ENCODE measurements at regions not wholly inside any gene's neighbourhood (a gene's known extent, or its start where the extent isn't known, plus 50 kb on each side); places are given as distances from the start of the nearest gene placed in this dataset.

DNA sequence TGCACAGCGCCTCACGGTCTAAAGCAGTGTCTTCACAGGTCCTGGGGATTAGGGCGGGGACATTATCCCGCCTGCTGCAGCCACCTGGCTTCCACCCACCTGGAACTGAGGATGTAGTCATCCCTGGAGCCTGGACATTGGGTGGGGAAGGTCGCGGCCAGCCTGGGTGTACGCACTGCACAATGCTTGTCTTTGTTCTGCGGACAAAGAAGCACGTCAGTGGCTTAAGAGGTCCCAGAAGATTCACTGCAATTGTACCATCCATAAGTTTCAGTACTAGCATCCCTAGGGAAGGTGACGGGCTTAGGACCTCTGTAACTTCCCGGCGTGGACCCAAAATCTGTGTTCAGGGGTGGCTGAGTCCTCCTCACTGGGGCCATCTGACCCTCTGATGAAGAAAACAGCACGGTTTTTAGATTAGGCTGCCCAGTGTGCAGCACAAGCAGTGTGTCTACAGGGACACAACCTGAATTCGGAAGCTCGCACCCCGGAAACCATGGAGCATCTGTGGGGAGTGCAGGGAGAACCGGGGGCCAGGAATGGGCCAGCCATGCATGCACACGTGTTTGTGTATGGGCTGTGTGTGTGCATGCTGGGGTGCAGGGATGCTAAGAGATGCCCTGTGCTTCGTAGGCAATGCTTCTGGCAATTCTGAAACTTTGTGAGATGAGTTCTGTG lies 342.6 kb upstream of the B3GAT1 start (continued):
- TF ChIP-seq, protein P1, sequence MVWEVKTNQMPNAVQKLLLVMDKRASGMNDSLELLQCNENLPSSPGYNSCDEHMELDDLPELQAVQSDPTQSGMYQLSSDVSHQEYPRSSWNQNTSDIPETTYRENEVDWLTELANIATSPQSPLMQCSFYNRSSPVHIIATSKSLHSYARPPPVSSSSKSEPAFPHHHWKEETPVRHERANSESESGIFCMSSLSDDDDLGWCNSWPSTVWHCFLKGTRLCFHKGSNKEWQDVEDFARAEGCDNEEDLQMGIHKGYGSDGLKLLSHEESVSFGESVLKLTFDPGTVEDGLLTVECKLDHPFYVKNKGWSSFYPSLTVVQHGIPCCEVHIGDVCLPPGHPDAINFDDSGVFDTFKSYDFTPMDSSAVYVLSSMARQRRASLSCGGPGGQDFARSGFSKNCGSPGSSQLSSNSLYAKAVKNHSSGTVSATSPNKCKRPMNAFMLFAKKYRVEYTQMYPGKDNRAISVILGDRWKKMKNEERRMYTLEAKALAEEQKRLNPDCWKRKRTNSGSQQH (CRISPR knock-in tag; IDR thresholded peaks at IDR 0.05), result no peak

DNA sequence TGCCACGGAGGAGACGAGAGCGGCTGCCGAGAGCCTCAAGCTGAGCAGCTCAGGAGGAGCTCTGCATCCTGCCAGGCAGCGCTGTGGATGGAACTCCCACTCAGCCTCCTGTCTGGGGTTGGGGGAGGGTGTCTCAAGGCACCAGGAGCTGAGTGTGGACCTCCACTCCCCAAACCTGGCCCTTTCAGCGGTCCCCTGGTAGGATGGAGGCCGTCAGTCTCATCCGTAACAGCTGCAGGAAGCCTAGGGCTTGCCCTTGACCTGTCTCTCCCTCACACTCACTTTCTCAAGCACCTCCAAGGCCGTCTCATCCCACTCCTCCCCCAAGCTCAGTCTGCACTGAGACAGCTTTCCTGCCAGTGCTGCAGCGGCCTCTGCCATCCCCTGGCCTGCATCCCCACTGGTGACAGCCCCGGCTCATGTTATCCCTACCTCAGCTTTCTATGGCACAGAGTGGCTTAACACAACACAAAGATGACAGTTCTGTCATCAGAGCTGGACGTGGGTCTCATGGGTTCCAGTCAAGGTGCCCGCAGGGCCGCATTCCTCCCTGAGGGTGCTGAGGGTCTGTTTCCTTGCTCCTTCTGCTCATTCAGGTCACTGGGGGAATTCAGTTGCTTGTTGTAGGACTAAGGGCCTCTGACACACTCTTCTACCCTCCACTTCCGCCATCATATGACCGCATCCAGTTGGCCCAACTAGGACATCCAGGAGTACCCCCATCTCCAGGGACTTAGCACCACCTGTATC lies 341.9 kb upstream of the B3GAT1 start:
- H4K20me1 ChIP-seq (replicated peaks; ENCODE audit: control insufficient read depth, insufficient read depth, low read length), result no peaks in the 10 kb centered on the region; the same call in 1 of the 2 replicates
- no peaks in the 10 kb centered on the region for H3K36me3 ChIP-seq (ENCODE audit: control insufficient read depth, insufficient read depth, low read length)
- H2AFZ ChIP-seq (ENCODE audit: low read depth, low read length), result no peak overlapping the region
- CTCF ChIA-PET (ENCODE audit: low intra/inter-chr PET ratio), result no interaction called here
- peaks cover 0 to 27% of the 10 kb centered on the region in 2 experiments; a peak in 4 of 5 replicates for H3K27me3 ChIP-seq (ENCODE audit: control insufficient read depth in 2 of 2, insufficient read depth in 2 of 2, low read length in 2 of 2)
- BruUV-seq (replicated peaks), result no TSS peak
- intact Hi-C loops (cut with micrococcal nuclease) (no loop called here), in situ Hi-C loops (cut with MboI) (no loop called here)
- H3K4me1 ChIP-seq (replicated peaks in 1 of 2; ENCODE audit: control insufficient read depth in 2 of 2, insufficient read depth in 2 of 2, low read length in 2 of 2), result no peaks in the 10 kb centered on the region
- H3K4me2 ChIP-seq (ENCODE audit: insufficient read depth, low read length), result no peak overlapping the region
- H3K4me3 ChIP-seq, result no peak overlapping the region
- no peaks in the 10 kb centered on the region for H3K9me3 ChIP-seq (replicated peaks; ENCODE audit: control insufficient read depth, insufficient read depth, low read depth, low read length)
- POLR2A ChIA-PET, result interaction anchor here (0.7 to 0.9 kb wide), 3 partner anchors 9 to 229 kb away, joined by 3 to 6 read pairs (median 4); no protein-coding TSS in a partner anchor
- WGBS (ENCODE audit: insufficient coverage, low coverage, missing lambda C conversion rate), result under 1% methylated on average over 16 of the region's 16 CpGs
- no peak for FAIRE-seq
- H3K27ac ChIP-seq (ENCODE audit: extremely low read depth, low read depth, low read length), result no peak overlapping the region
- H3K9me1 ChIP-seq (ENCODE audit: control insufficient read depth, insufficient read depth, low read length), result no peaks in the 10 kb centered on the region
- ATAC-seq, result no peak
- H3K9ac ChIP-seq (ENCODE audit: insufficient read depth in 1 of 2, low read depth in 2 of 2, low read length in 2 of 2), result no peak overlapping the region; a peak in 1 of 4 replicates
- no peak for DNase-seq (ENCODE audit: extremely low read depth in 1 of 4, low spot score in 3 of 4)
- H3K79me2 ChIP-seq (ENCODE audit: control insufficient read depth, insufficient read depth, low read length), result no peaks in the 10 kb centered on the region
- TF ChIP-seq, protein P2, sequence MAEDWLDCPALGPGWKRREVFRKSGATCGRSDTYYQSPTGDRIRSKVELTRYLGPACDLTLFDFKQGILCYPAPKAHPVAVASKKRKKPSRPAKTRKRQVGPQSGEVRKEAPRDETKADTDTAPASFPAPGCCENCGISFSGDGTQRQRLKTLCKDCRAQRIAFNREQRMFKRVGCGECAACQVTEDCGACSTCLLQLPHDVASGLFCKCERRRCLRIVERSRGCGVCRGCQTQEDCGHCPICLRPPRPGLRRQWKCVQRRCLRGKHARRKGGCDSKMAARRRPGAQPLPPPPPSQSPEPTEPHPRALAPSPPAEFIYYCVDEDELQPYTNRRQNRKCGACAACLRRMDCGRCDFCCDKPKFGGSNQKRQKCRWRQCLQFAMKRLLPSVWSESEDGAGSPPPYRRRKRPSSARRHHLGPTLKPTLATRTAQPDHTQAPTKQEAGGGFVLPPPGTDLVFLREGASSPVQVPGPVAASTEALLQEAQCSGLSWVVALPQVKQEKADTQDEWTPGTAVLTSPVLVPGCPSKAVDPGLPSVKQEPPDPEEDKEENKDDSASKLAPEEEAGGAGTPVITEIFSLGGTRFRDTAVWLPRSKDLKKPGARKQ (CRISPR knock-in tag; IDR thresholded peaks at IDR 0.05), result no peak
- TF ChIP-seq U2AF2 (optimal IDR thresholded peaks at IDR 0.05; ENCODE audit: low read depth, low read length), result no peak
- no peak for TF ChIP-seq CREM (IDR thresholded peaks at IDR 0.05; ENCODE audit: low read depth)
- TF ChIP-seq, protein P3, sequence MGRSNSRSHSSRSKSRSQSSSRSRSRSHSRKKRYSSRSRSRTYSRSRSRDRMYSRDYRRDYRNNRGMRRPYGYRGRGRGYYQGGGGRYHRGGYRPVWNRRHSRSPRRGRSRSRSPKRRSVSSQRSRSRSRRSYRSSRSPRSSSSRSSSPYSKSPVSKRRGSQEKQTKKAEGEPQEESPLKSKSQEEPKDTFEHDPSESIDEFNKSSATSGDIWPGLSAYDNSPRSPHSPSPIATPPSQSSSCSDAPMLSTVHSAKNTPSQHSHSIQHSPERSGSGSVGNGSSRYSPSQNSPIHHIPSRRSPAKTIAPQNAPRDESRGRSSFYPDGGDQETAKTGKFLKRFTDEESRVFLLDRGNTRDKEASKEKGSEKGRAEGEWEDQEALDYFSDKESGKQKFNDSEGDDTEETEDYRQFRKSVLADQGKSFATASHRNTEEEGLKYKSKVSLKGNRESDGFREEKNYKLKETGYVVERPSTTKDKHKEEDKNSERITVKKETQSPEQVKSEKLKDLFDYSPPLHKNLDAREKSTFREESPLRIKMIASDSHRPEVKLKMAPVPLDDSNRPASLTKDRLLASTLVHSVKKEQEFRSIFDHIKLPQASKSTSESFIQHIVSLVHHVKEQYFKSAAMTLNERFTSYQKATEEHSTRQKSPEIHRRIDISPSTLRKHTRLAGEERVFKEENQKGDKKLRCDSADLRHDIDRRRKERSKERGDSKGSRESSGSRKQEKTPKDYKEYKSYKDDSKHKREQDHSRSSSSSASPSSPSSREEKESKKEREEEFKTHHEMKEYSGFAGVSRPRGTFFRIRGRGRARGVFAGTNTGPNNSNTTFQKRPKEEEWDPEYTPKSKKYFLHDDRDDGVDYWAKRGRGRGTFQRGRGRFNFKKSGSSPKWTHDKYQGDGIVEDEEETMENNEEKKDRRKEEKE (IDR thresholded peaks at IDR 0.05; ENCODE audit: borderline replicate concordance in 1 of 2, control insufficient read depth in 1 of 2, low read depth in 2 of 2, low read length in 1 of 2), result no peak
- TF ChIP-seq C11orf30 (IDR thresholded peaks at IDR 0.05; ENCODE audit: low read depth), result no peak
- no peak for TF ChIP-seq ZNF431 (CRISPR knock-in tag; IDR thresholded peaks at IDR 0.05)
- TF ChIP-seq ZC3H4 (CRISPR knock-in tag; IDR thresholded peaks at IDR 0.05; ENCODE audit: borderline replicate concordance), result no peak
- no peak for TF ChIP-seq CBFB (CRISPR knock-in tag; IDR thresholded peaks at IDR 0.05)
- no peak for TF ChIP-seq STAT5B (CRISPR knock-in tag; IDR thresholded peaks at IDR 0.05)
- no peak for TF ChIP-seq HLTF (IDR thresholded peaks at IDR 0.05)
- no peak for TF ChIP-seq ILK (tag; IDR thresholded peaks at IDR 0.05; ENCODE audit: borderline replicate concordance, low read depth)
- TF ChIP-seq NFIC (IDR thresholded peaks at IDR 0.05), result no peak
